ENCODE measurements at regions not wholly inside any gene's neighbourhood (a gene's known extent, or its start where the extent isn't known, plus 50 kb on each side); places are given as distances from the start of the nearest gene placed in this dataset.

GRCh38 chr13:73254827-73255226, 196.0 kb downstream of the KLF5 start:
- no peak for DNase-seq (ENCODE audit: low read depth)
- Histone ChIP-seq H3K27me3 (ENCODE audit: control insufficient read depth, insufficient read depth, low read length) (no peaks in the 10 kb centered on the region), H3K4me3 (ENCODE audit: low read depth, low read length) (no peak overlapping the region), H3K36me3 (ENCODE audit: control insufficient read depth, insufficient read depth, low read length) (no peaks in the 10 kb centered on the region)
- TF ChIP-seq CTCF (IDR thresholded peaks at IDR 0.05; ENCODE audit: insufficient read depth, low read length, poor library complexity, severe bottlenecking) = no peak

GRCh38 chr13:73251626-73252265, 192.9 kb downstream of the KLF5 start:
- TF ChIP-seq CTCF (IDR thresholded peaks at IDR 0.05; ENCODE audit: insufficient read depth, low read length, poor library complexity, severe bottlenecking) = no peak
- H3K27me3 ChIP-seq (ENCODE audit: control insufficient read depth, insufficient read depth, low read length) = no peaks in the 10 kb centered on the region
- H3K4me3 ChIP-seq (ENCODE audit: low read depth, low read length) = no peak overlapping the region
- DNase-seq (ENCODE audit: low read depth) = no peak
- H3K36me3 ChIP-seq (ENCODE audit: control insufficient read depth, insufficient read depth, low read length) = no peaks in the 10 kb centered on the region

GRCh38 chr13:73250061-73250460, 191.3 kb downstream of the KLF5 start:
- TF ChIP-seq CTCF (IDR thresholded peaks at IDR 0.05; ENCODE audit: insufficient read depth, low read length, poor library complexity, severe bottlenecking) = no peak
- Histone ChIP-seq H3K36me3 (ENCODE audit: control insufficient read depth, insufficient read depth, low read length) (no peaks in the 10 kb centered on the region), H3K27me3 (ENCODE audit: control insufficient read depth, insufficient read depth, low read length) (no peaks in the 10 kb centered on the region), H3K4me3 (ENCODE audit: low read depth, low read length) (no peak overlapping the region)
- no peak for DNase-seq (ENCODE audit: low read depth)

GRCh38 chr13:73248711-73249580, 190.1 kb downstream of the KLF5 start:
- DNase-seq (ENCODE audit: low read depth) = peak; percentile 38
- TF ChIP-seq CTCF (IDR thresholded peaks at IDR 0.05; ENCODE audit: insufficient read depth, low read length, poor library complexity, severe bottlenecking) = no peak
- Histone ChIP-seq H3K4me3 (ENCODE audit: low read depth, low read length) (no peak overlapping the region), H3K36me3 (ENCODE audit: control insufficient read depth, insufficient read depth, low read length) (no peaks in the 10 kb centered on the region), H3K27me3 (ENCODE audit: control insufficient read depth, insufficient read depth, low read length) (no peaks in the 10 kb centered on the region)

GRCh38 chr13:73248154-73248553, 189.3 kb downstream of the KLF5 start:
- no peaks in the 10 kb centered on the region for H3K27me3 ChIP-seq (ENCODE audit: control insufficient read depth, insufficient read depth, low read length)
- DNase-seq (ENCODE audit: low read depth) = no peak
- no peak for TF ChIP-seq CTCF (IDR thresholded peaks at IDR 0.05; ENCODE audit: insufficient read depth, low read length, poor library complexity, severe bottlenecking)
- H3K4me3 ChIP-seq (ENCODE audit: low read depth, low read length) = no peak overlapping the region
- H3K36me3 ChIP-seq (ENCODE audit: control insufficient read depth, insufficient read depth, low read length) = no peaks in the 10 kb centered on the region

Measured in kidney epithelial cell (primary cell).